ENCODE measurements at regions not wholly inside any gene's neighbourhood (a gene's known extent, or its start where the extent isn't known, plus 50 kb on each side); places are given as distances from the start of the nearest gene placed in this dataset.

DNA sequence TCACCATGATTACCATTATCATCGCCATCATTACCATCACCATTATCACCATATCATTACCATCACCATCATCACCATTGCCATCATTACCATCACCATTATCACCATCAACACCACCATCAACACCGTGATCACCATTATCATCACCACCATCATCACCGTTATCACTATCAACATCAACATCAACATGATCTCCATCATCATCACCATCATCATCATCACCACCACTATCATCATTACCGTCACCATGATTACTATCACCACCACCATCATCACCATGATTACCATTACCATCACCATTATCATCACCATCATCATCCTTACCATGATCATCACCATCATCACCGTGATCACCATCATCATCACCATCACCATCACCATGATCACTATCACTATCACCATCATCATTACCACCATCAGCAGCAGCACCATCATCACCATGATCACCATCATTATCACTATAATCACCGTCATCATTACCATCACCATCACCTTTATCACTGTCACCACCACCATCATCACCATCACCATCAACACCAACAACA is 753.7 kb downstream of the BRD1 start:
- no peaks in the 10 kb centered on the region for H3K27me3 ChIP-seq (ENCODE audit: low read length)
- H3K79me2 ChIP-seq (ENCODE audit: insufficient read depth, low read length) = no peaks in the 10 kb centered on the region
- H3K27ac ChIP-seq (ENCODE audit: low read depth, low read length) = no peak overlapping the region
- no peak overlapping the region for H3K4me3 ChIP-seq (ENCODE audit: insufficient read depth, low read length, poor library complexity, severe bottlenecking)
- H2AFZ ChIP-seq (ENCODE audit: low read depth, low read length, severe bottlenecking) = no peak overlapping the region
- H3K36me3 ChIP-seq (ENCODE audit: low read length) = no peaks in the 10 kb centered on the region
- H3K9me2 ChIP-seq (replicated peaks; ENCODE audit: insufficient read depth, low read length) = no peaks in the 10 kb centered on the region
- H3K4me2 ChIP-seq (ENCODE audit: low read depth, low read length, poor library complexity, severe bottlenecking) = no peak overlapping the region
- no peaks in the 10 kb centered on the region for H4K20me1 ChIP-seq (ENCODE audit: low read depth, low read length)
- no peaks in the 10 kb centered on the region for H3F3A ChIP-seq (ENCODE audit: insufficient read depth)
- TF ChIP-seq EZH2phosphoT487 (conservative IDR thresholded peaks at IDR 0.05; ENCODE audit: low read length) = no peak
- TF ChIP-seq, protein P1, sequence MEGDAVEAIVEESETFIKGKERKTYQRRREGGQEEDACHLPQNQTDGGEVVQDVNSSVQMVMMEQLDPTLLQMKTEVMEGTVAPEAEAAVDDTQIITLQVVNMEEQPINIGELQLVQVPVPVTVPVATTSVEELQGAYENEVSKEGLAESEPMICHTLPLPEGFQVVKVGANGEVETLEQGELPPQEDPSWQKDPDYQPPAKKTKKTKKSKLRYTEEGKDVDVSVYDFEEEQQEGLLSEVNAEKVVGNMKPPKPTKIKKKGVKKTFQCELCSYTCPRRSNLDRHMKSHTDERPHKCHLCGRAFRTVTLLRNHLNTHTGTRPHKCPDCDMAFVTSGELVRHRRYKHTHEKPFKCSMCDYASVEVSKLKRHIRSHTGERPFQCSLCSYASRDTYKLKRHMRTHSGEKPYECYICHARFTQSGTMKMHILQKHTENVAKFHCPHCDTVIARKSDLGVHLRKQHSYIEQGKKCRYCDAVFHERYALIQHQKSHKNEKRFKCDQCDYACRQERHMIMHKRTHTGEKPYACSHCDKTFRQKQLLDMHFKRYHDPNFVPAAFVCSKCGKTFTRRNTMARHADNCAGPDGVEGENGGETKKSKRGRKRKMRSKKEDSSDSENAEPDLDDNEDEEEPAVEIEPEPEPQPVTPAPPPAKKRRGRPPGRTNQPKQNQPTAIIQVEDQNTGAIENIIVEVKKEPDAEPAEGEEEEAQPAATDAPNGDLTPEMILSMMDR (IDR thresholded peaks at IDR 0.05; ENCODE audit: insufficient read depth, low read length, poor library complexity, severe bottlenecking) = no peak
- no peaks in the 10 kb centered on the region for H3K9me3 ChIP-seq (ENCODE audit: insufficient read depth, low read length)
- no peak overlapping the region for H3K9ac ChIP-seq (ENCODE audit: low read length)

DNA sequence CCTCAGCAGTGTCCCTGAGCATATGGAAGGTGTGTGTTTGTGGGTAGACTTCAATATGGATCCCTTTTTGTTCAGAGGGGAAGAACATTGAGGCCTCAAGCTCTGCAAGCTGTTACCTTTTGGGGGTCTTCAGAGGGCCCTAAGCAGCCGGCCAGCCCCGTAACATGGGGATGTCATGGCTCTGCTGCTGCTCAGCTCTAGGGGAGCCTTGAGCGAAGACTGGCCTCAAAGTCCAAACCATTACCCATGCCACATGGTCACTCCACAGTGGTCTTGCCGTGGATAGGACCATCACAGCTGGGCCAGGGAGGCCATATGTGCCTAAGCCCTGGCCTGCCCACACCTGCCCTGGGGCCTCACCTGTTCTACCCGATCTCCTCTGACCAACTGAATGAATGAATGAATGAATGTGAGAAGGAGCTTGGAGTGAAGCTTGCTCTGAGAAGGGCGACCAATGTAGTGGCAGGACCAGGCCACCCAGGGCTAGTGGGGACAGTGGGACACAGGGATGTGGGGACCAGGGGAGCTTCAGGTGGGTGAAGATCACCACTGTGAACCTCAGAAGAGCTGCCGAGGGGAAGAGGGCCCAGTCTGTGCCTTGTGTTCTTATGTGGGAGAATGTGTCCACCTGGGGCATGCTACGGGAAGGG is 754.6 kb downstream of the BRD1 start:
- Histone ChIP-seq H3K9me3 (ENCODE audit: insufficient read depth, low read length) (no peaks in the 10 kb centered on the region), H3F3A (ENCODE audit: insufficient read depth) (no peaks in the 10 kb centered on the region), H3K27me3 (ENCODE audit: low read length) (no peaks in the 10 kb centered on the region), H3K79me2 (ENCODE audit: insufficient read depth, low read length) (no peaks in the 10 kb centered on the region), H4K20me1 (ENCODE audit: low read depth, low read length) (no peaks in the 10 kb centered on the region), H3K9me2 (replicated peaks; ENCODE audit: insufficient read depth, low read length) (no peaks in the 10 kb centered on the region), H3K36me3 (ENCODE audit: low read length) (no peaks in the 10 kb centered on the region), H3K4me2 (ENCODE audit: low read depth, low read length, poor library complexity, severe bottlenecking) (no peak overlapping the region), H3K9ac (ENCODE audit: low read length) (no peak overlapping the region), H3K4me3 (ENCODE audit: insufficient read depth, low read length, poor library complexity, severe bottlenecking) (no peak overlapping the region), H3K27ac (ENCODE audit: low read depth, low read length) (no peak overlapping the region), H2AFZ (ENCODE audit: low read depth, low read length, severe bottlenecking) (no peak overlapping the region)
- TF ChIP-seq, protein P1 (IDR thresholded peaks at IDR 0.05; ENCODE audit: insufficient read depth, low read length, poor library complexity, severe bottlenecking) = no peak
- TF ChIP-seq EZH2phosphoT487 (conservative IDR thresholded peaks at IDR 0.05; ENCODE audit: low read length) = no peak

DNA sequence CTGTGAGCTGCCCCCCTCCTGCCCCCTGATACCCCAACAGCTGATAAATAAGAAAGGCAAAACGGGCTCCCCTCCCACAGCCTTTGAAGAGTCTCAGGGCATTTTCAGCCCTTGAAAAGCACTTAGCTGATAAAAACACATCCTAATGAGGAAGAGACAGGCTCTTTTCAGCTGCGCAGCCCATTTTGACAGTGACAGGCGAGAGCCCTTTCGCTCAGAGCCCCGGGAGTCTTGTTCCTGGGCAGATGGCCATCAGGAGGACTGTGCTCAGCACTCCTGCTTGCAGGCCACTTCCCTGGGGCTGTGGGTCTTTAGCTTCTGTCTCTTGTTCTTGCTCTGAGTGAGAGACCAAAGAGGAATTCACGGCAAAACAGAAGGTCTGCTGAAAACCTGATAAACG is 757.2 kb downstream of the BRD1 start:
- Histone ChIP-seq H3K36me3 (ENCODE audit: low read length) (no peaks in the 10 kb centered on the region), H3K9me3 (ENCODE audit: insufficient read depth, low read length) (no peaks in the 10 kb centered on the region), H3K4me3 (ENCODE audit: insufficient read depth, low read length, poor library complexity, severe bottlenecking) (no peak overlapping the region), H2AFZ (ENCODE audit: low read depth, low read length, severe bottlenecking) (no peak overlapping the region), H3K79me2 (ENCODE audit: insufficient read depth, low read length) (no peaks in the 10 kb centered on the region), H3K9ac (ENCODE audit: low read length) (no peak overlapping the region), H3K9me2 (replicated peaks; ENCODE audit: insufficient read depth, low read length) (no peaks in the 10 kb centered on the region), H3F3A (ENCODE audit: insufficient read depth) (no peaks in the 10 kb centered on the region), H4K20me1 (ENCODE audit: low read depth, low read length) (no peaks in the 10 kb centered on the region), H3K27me3 (ENCODE audit: low read length) (no peaks in the 10 kb centered on the region), H3K27ac (ENCODE audit: low read depth, low read length) (no peak overlapping the region), H3K4me2 (ENCODE audit: low read depth, low read length, poor library complexity, severe bottlenecking) (no peak overlapping the region)
- no peak for TF ChIP-seq EZH2phosphoT487 (conservative IDR thresholded peaks at IDR 0.05; ENCODE audit: low read length)
- TF ChIP-seq, protein P1 (IDR thresholded peaks at IDR 0.05; ENCODE audit: insufficient read depth, low read length, poor library complexity, severe bottlenecking) = no peak
